ENCODE measurements at regions not wholly inside any gene's neighbourhood (a gene's known extent, or its start where the extent isn't known, plus 50 kb on each side); places are given as distances from the start of the nearest gene placed in this dataset.

DNA sequence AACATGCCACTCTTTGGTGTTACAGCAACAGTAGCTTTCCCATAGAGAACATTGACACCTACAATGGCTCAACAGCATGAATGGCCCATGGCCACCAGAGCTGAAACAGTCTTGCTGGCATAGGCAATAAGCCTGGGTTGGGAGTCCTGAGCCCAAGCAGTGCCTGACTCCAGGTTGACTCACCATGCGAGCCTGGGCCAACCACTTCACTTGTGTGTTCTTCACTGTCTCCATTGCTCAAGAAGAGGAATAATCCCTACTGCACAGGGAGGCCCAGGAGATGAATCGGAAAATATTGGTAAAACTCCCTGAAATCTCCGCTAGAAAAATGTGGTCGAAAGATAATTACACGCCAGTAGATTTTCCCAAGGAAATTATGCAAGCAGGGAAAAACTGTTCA, 89.2 kb upstream of the INHBA start:
- TF ChIP-seq, protein P1, sequence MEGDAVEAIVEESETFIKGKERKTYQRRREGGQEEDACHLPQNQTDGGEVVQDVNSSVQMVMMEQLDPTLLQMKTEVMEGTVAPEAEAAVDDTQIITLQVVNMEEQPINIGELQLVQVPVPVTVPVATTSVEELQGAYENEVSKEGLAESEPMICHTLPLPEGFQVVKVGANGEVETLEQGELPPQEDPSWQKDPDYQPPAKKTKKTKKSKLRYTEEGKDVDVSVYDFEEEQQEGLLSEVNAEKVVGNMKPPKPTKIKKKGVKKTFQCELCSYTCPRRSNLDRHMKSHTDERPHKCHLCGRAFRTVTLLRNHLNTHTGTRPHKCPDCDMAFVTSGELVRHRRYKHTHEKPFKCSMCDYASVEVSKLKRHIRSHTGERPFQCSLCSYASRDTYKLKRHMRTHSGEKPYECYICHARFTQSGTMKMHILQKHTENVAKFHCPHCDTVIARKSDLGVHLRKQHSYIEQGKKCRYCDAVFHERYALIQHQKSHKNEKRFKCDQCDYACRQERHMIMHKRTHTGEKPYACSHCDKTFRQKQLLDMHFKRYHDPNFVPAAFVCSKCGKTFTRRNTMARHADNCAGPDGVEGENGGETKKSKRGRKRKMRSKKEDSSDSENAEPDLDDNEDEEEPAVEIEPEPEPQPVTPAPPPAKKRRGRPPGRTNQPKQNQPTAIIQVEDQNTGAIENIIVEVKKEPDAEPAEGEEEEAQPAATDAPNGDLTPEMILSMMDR (IDR thresholded peaks at IDR 0.05), result no peak
- TF ChIP-seq POLR2AphosphoS5 (IDR thresholded peaks at IDR 0.05) (no peak), EP300 (IDR thresholded peaks at IDR 0.05) (no peak), POLR2A (IDR thresholded peaks at IDR 0.05) (no peak)
- H3K4me1 ChIP-seq, result no peaks in the 10 kb centered on the region
- 87 to 99% methylated on average over 4 to 5 of the region's 5 CpGs for WGBS, 2 donors (ENCODE audit: low coverage in 1 of 2)
- no peaks in the 10 kb centered on the region for H3K9me3 ChIP-seq
- H3K4me3 ChIP-seq, result no peak overlapping the region
- H3K36me3 ChIP-seq, result no peaks in the 10 kb centered on the region
- H3K27me3 ChIP-seq, result no peaks in the 10 kb centered on the region
- ATAC-seq, result no peak
- no peak overlapping the region for H3K27ac ChIP-seq

DNA sequence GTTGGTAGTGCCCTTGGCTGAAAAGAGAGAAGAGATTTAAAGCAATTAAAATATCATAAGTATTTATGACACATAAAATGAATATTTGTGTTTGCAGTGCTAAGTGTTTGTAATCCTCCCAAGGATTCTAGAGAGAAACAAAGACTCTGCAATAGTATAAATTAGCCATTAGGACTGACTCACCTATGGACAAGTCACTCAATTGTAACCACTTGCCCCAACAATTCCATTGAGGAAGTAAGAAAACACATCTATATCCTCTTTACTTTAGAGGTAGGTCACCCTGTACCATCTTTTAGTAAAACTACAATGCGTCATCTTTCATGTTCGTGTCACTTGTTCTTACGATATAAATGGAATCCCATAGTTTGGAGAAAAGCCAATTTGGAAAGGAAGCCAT, 85.7 kb upstream of the INHBA start:
- ATAC-seq, result no peak
- TF ChIP-seq EP300 (IDR thresholded peaks at IDR 0.05) (no peak), POLR2A (IDR thresholded peaks at IDR 0.05) (no peak), POLR2AphosphoS5 (IDR thresholded peaks at IDR 0.05) (no peak)
- TF ChIP-seq, protein P1 (IDR thresholded peaks at IDR 0.05), result no peak
- Histone ChIP-seq H3K9me3 (no peaks in the 10 kb centered on the region), H3K36me3 (no peaks in the 10 kb centered on the region), H3K27me3 (no peaks in the 10 kb centered on the region), H3K27ac (no peak overlapping the region), H3K4me1 (no peaks in the 10 kb centered on the region), H3K4me3 (no peak overlapping the region)
- 53 to 64% methylated on average over 2 to 3 of the region's 3 CpGs for WGBS, 2 donors (ENCODE audit: low coverage in 1 of 2)

DNA sequence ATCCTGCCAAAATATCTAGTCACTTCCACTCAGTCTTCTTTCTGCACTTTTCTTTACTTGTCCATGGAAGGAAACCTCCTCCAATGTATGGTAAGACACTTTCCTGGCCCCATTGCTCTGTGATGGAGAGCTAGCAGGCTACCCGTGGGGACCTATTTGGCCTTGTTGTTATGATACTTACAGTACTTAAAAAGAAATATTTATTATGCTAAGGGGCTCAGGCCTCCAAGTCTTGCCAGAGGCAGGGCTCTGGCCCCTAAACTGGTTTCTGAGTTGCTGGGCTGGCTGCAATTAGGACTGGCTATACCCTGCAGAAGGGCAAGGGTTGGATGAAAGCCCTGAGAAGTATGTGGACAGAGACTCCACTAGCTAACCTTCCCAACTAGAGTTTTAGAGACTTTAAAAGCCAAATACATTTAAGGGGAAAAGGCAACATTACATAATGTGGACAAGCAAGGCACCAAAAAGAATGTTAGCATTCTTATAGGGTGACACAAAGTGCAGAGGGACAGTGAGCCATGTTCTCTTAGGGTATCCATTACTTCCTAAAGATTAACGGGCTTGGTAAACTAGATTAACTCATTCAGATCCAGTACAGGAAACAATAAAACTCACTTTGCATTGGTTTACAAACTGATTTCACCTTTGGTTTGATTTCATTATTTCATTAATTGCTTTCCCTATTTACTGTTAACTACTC, 84.9 kb upstream of the INHBA start:
- H3K27me3 ChIP-seq, result no peaks in the 10 kb centered on the region
- H3K27ac ChIP-seq, result no peak overlapping the region
- TF ChIP-seq, protein P1 (IDR thresholded peaks at IDR 0.05), result no peak
- TF ChIP-seq POLR2AphosphoS5 (IDR thresholded peaks at IDR 0.05) (no peak), POLR2A (IDR thresholded peaks at IDR 0.05) (no peak), EP300 (IDR thresholded peaks at IDR 0.05) (no peak)
- H3K36me3 ChIP-seq, result no peaks in the 10 kb centered on the region
- 36 to 53% methylated on average over 1 to 2 of the region's 2 CpGs for WGBS, 2 donors (ENCODE audit: low coverage in 1 of 2)
- H3K9me3 ChIP-seq, result no peaks in the 10 kb centered on the region
- H3K4me3 ChIP-seq, result no peak overlapping the region
- no peaks in the 10 kb centered on the region for H3K4me1 ChIP-seq
- ATAC-seq, result no peak

DNA sequence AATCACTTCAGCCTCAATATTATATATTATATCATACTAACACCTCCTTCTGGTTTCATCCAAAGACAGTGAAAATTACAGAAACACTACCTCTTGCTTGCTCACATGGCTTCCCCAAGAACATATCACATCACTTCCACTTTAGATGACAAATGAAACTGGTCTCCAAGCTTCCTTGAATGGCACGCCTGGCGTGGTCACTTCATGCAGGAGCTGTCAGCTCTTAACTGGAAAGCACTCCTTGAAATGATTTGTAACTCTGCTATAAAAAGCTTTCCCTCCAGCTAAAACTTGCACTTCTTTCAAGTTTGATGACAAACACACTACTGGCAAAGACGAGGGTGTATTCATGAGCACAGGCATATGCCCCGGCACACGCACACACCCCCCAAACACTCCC, 84.1 kb upstream of the INHBA start:
- H3K27me3 ChIP-seq, result no peaks in the 10 kb centered on the region
- no peak overlapping the region for H3K27ac ChIP-seq
- H3K9me3 ChIP-seq, result no peaks in the 10 kb centered on the region
- H3K4me3 ChIP-seq, result no peak overlapping the region
- H3K36me3 ChIP-seq, result no peaks in the 10 kb centered on the region
- 67 to 77% methylated on average over 4 to 5 of the region's 5 CpGs for WGBS, 2 donors (ENCODE audit: low coverage in 1 of 2)
- H3K4me1 ChIP-seq, result no peaks in the 10 kb centered on the region
- TF ChIP-seq EP300 (IDR thresholded peaks at IDR 0.05) (no peak), POLR2AphosphoS5 (IDR thresholded peaks at IDR 0.05) (no peak), POLR2A (IDR thresholded peaks at IDR 0.05) (no peak)
- TF ChIP-seq, protein P1 (IDR thresholded peaks at IDR 0.05), result no peak
- no peak for ATAC-seq

DNA sequence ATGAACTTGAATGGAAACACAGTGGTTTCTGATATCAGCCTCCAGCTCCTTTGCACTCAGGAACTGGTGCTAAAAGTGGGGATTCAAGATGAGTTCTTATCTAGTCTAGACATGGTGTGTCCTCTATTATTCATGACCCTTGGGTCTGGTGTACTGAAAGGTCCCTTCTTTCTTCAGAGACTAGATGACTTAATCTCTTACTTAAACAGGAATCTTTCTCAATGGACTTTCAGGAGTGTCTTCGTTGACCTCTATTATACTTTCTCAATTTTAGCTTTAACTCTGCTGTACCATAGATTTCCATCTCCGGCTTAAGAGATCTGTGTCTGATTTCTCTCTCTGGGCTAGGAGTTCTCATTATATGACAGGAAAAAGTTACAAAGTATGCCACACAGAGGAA, 83.5 kb upstream of the INHBA start:
- H3K4me3 ChIP-seq, result no peak overlapping the region
- TF ChIP-seq EP300 (IDR thresholded peaks at IDR 0.05) (no peak), POLR2AphosphoS5 (IDR thresholded peaks at IDR 0.05) (no peak), POLR2A (IDR thresholded peaks at IDR 0.05) (no peak)
- H3K27ac ChIP-seq, result no peak overlapping the region
- H3K9me3 ChIP-seq, result no peaks in the 10 kb centered on the region
- no peaks in the 10 kb centered on the region for H3K27me3 ChIP-seq
- 92 to 95% methylated on average over 2 of the region's 2 CpGs for WGBS, 2 donors (ENCODE audit: low coverage in 1 of 2)
- H3K36me3 ChIP-seq, result no peaks in the 10 kb centered on the region
- H3K4me1 ChIP-seq, result no peaks in the 10 kb centered on the region
- ATAC-seq, result no peak

Measured in gastroesophageal sphincter (tissue), 4 donors.